ENCODE measurements at regions not wholly inside any gene's neighbourhood (a gene's known extent, or its start where the extent isn't known, plus 50 kb on each side); places are given as distances from the start of the nearest gene placed in this dataset.
A peak's percentile ranks its signal among the peaks of the same experiment; 100 is the strongest.

- DNase-seq (ENCODE audit: low read depth): no peak
- H3K4me3 ChIP-seq (ENCODE audit: control insufficient read depth, low read depth, low read length): no peak overlapping the region
- TF ChIP-seq CTCF (IDR thresholded peaks at IDR 0.05; ENCODE audit: control insufficient read depth, insufficient read depth, low read depth, low read length, missing control alignments): no peak
Measured at GRCh38 chr12:127539226-127539858, 727.6 kb upstream of the TMEM132C start.

- H3K4me3 ChIP-seq (ENCODE audit: control insufficient read depth, low read depth, low read length): no peak overlapping the region
- no peak for TF ChIP-seq CTCF (IDR thresholded peaks at IDR 0.05; ENCODE audit: control insufficient read depth, insufficient read depth, low read depth, low read length, missing control alignments)
- DNase-seq (ENCODE audit: low read depth): no peak
Measured at GRCh38 chr12:127542391-127542790, 724.6 kb upstream of the TMEM132C start.

GRCh38 chr12:127542931-127543330, 724.0 kb upstream of the TMEM132C start:
- TF ChIP-seq CTCF (IDR thresholded peaks at IDR 0.05; ENCODE audit: control insufficient read depth, insufficient read depth, low read depth, low read length, missing control alignments): no peak
- no peak overlapping the region for H3K4me3 ChIP-seq (ENCODE audit: control insufficient read depth, low read depth, low read length)
- DNase-seq (ENCODE audit: low read depth): no peak

GRCh38 chr12:127546721-127547505, 720.1 kb upstream of the TMEM132C start:
- no peak for TF ChIP-seq CTCF (IDR thresholded peaks at IDR 0.05; ENCODE audit: control insufficient read depth, insufficient read depth, low read depth, low read length, missing control alignments)
- DNase-seq (ENCODE audit: low read depth): no peak
- H3K4me3 ChIP-seq (ENCODE audit: control insufficient read depth, low read depth, low read length): no peak overlapping the region

GRCh38 chr12:127548123-127548553, 718.8 kb upstream of the TMEM132C start:
- peak; percentile 68 for DNase-seq (ENCODE audit: low read depth)
- no peak for TF ChIP-seq CTCF (IDR thresholded peaks at IDR 0.05; ENCODE audit: control insufficient read depth, insufficient read depth, low read depth, low read length, missing control alignments)
- H3K4me3 ChIP-seq (ENCODE audit: control insufficient read depth, low read depth, low read length): no peak overlapping the region

GRCh38 chr12:127550271-127550670, 716.7 kb upstream of the TMEM132C start:
- TF ChIP-seq CTCF (IDR thresholded peaks at IDR 0.05; ENCODE audit: control insufficient read depth, insufficient read depth, low read depth, low read length, missing control alignments): no peak
- DNase-seq (ENCODE audit: low read depth): peak; percentile 49
- H3K4me3 ChIP-seq (ENCODE audit: control insufficient read depth, low read depth, low read length): no peak overlapping the region
